Nephron (organoid): ENCODE measurements at regions not wholly inside any gene's neighbourhood (a gene's known extent, or its start where the extent isn't known, plus 50 kb on each side); places are given as distances from the start of the nearest gene placed in this dataset.
A peak's percentile ranks its signal among the peaks of the same experiment; 100 is the strongest.

Experiments
- H3K27ac Mint-ChIP-seq, 3 experiments: 2 replicates each; pipeline ENCODE4 v1.8.0; 2020; ENCODE audit warnings: mixed read lengths in 3 of 3, mild to moderate bottlenecking in 2 of 3, moderate library complexity in 1 of 3
- H3K27me3 Mint-ChIP-seq: 2 replicates; pipeline ENCODE4 v1.8.0; 2021; ENCODE audit warnings: low read depth, mild to moderate bottlenecking, moderate library complexity, mixed read lengths
- H3K36me3 Mint-ChIP-seq: 2 replicates; pipeline ENCODE4 v1.8.0; 2020; ENCODE audit warnings: low read depth, mixed read lengths
- H3K4me1 Mint-ChIP-seq: 2 replicates; pipeline ENCODE4 v1.8.0; 2020; ENCODE audit warnings: mixed read lengths
- H3K4me3 Mint-ChIP-seq, 3 experiments: 2 replicates each; pipeline ENCODE4 v1.8.0; 2020; ENCODE audit warnings: mild to moderate bottlenecking in 3 of 3, mixed read lengths in 3 of 3, moderate library complexity in 2 of 3
- H3K9me3 Mint-ChIP-seq: 2 replicates; pipeline ENCODE4 v1.8.0; 2020; ENCODE audit warnings: mixed read lengths
- CTCF ChIP-seq, 3 experiments: fragments of 200-600 bp; sonication (generic); IDR thresholded peaks; one replicate each; pipeline ENCODE4 v1.5.0; 2021; ENCODE audit warnings: antibody characterized with exemption in 3 of 3; ENCODE audit not compliant: unreplicated experiment in 3 of 3

- TF ChIP-seq CTCF (IDR thresholded peaks at IDR 0.05; ENCODE audit: unreplicated experiment in 3 of 3): no peak
- Mint-ChIP-seq H3K27ac (peak overlapping the region; percentile 13 to 80 (median 33)), H3K36me3 (no peaks in the 10 kb centered on the region), H3K9me3 (no peaks in the 10 kb centered on the region), H3K4me3 (no peak overlapping the region), H3K4me1 (peaks cover 14% of the 10 kb centered on the region), H3K27me3 (no peaks in the 10 kb centered on the region)
Observed at GRCh38 chr3:76954412-76954811, 85.5 kb upstream of the ROBO2 start.

- no peaks in the 10 kb centered on the region for H3K36me3 Mint-ChIP-seq
- H3K4me3 Mint-ChIP-seq: no peak overlapping the region
- H3K9me3 Mint-ChIP-seq: no peaks in the 10 kb centered on the region
- TF ChIP-seq CTCF (IDR thresholded peaks at IDR 0.05; ENCODE audit: unreplicated experiment in 3 of 3): no peak
- H3K27me3 Mint-ChIP-seq: no peaks in the 10 kb centered on the region
- H3K27ac Mint-ChIP-seq: peak overlapping the region in 2 of 3 experiments; percentile 9 to 14
- H3K4me1 Mint-ChIP-seq: peaks cover 14% of the 10 kb centered on the region
Observed at GRCh38 chr3:76958274-76958673, 81.6 kb upstream of the ROBO2 start.

GRCh38 chr3:76958861-76959260 lies 81.0 kb upstream of the ROBO2 start:
- H3K36me3 Mint-ChIP-seq: no peaks in the 10 kb centered on the region
- no peaks in the 10 kb centered on the region for H3K9me3 Mint-ChIP-seq
- H3K27ac Mint-ChIP-seq: peak overlapping the region in 2 of 3 experiments; percentile 9 to 14
- no peaks in the 10 kb centered on the region for H3K27me3 Mint-ChIP-seq
- H3K4me1 Mint-ChIP-seq: peaks cover 14% of the 10 kb centered on the region
- no peak for TF ChIP-seq CTCF (IDR thresholded peaks at IDR 0.05; ENCODE audit: unreplicated experiment in 3 of 3)
- no peak overlapping the region for H3K4me3 Mint-ChIP-seq

- Mint-ChIP-seq H3K27ac (no peak overlapping the region), H3K36me3 (no peaks in the 10 kb centered on the region), H3K4me1 (peaks cover 14% of the 10 kb centered on the region), H3K27me3 (no peaks in the 10 kb centered on the region), H3K4me3 (no peak overlapping the region), H3K9me3 (no peaks in the 10 kb centered on the region)
- TF ChIP-seq CTCF (IDR thresholded peaks at IDR 0.05; ENCODE audit: unreplicated experiment in 3 of 3): no peak
Observed at GRCh38 chr3:76961284-76961683, 78.6 kb upstream of the ROBO2 start.

GRCh38 chr3:76965122-76965725 lies 74.7 kb upstream of the ROBO2 start:
- H3K4me3 Mint-ChIP-seq: no peak overlapping the region
- H3K4me1 Mint-ChIP-seq: peaks cover 8% of the 10 kb centered on the region
- H3K27me3 Mint-ChIP-seq: no peaks in the 10 kb centered on the region
- no peaks in the 10 kb centered on the region for H3K36me3 Mint-ChIP-seq
- H3K27ac Mint-ChIP-seq: no peak overlapping the region
- TF ChIP-seq CTCF (IDR thresholded peaks at IDR 0.05; ENCODE audit: unreplicated experiment in 3 of 3): no peak
- no peaks in the 10 kb centered on the region for H3K9me3 Mint-ChIP-seq

- Mint-ChIP-seq H3K9me3 (no peaks in the 10 kb centered on the region), H3K27me3 (no peaks in the 10 kb centered on the region), H3K4me1 (peaks cover 8% of the 10 kb centered on the region), H3K27ac (no peak overlapping the region), H3K4me3 (no peak overlapping the region), H3K36me3 (no peaks in the 10 kb centered on the region)
- TF ChIP-seq CTCF (IDR thresholded peaks at IDR 0.05; ENCODE audit: unreplicated experiment in 3 of 3): no peak
Observed at GRCh38 chr3:76969471-76969870, 70.4 kb upstream of the ROBO2 start.
